Mesenchymal stem cell (in vitro differentiated cells and primary cell): ENCODE measurements at regions not wholly inside any gene's neighbourhood (a gene's known extent, or its start where the extent isn't known, plus 50 kb on each side); places are given as distances from the start of the nearest gene placed in this dataset.

Experiments used
- DNase-seq: peaks from one replicate; pipeline ENCODE4 v3.0.0-alpha.2; 2013
- H2AFZ ChIP-seq: one replicate; pipeline ENCODE4 v1.6.1; 2013; ENCODE audit warnings: low read depth, mild to moderate bottlenecking, control low read depth, inconsistent platforms, low read length, moderate library complexity
- H2AK5ac ChIP-seq: 2 replicates; pipeline ENCODE4 v1.6.1; 2013; ENCODE audit warnings: low read length, moderate library complexity, mild to moderate bottlenecking, inconsistent platforms; ENCODE audit not compliant: severe bottlenecking
- H2BK120ac ChIP-seq: one replicate; pipeline ENCODE4 v1.6.1; 2013; ENCODE audit warnings: low read depth, mild to moderate bottlenecking, inconsistent platforms, low read length, moderate library complexity
- H2BK12ac ChIP-seq, 2 experiments: one replicate each; pipeline ENCODE4 v1.6.1; 2013; ENCODE audit warnings: inconsistent platforms in 2 of 2, low read length in 2 of 2, mild to moderate bottlenecking in 2 of 2, moderate library complexity in 2 of 2, control low read depth in 1 of 2
- H2BK15ac ChIP-seq: one replicate; pipeline ENCODE4 v1.6.1; 2013; ENCODE audit warnings: mild to moderate bottlenecking, low read depth, inconsistent platforms; ENCODE audit not compliant: poor library complexity, severe bottlenecking
- H2BK5ac ChIP-seq: 2 replicates; pipeline ENCODE4 v1.6.1; 2013; ENCODE audit warnings: low read depth, mild to moderate bottlenecking, low read length, control low read depth, inconsistent platforms; ENCODE audit not compliant: poor library complexity, severe bottlenecking
- H3K14ac ChIP-seq, 2 experiments: one replicate each; pipeline ENCODE4 v1.6.1; 2013; ENCODE audit warnings: inconsistent platforms in 2 of 2, low read length in 2 of 2, control low read depth in 1 of 2, mild to moderate bottlenecking in 1 of 2, moderate library complexity in 1 of 2
- H3K18ac ChIP-seq, 2 experiments: one replicate each; pipeline ENCODE4 v1.6.1; 2013; ENCODE audit warnings: inconsistent platforms in 2 of 2, low read length in 2 of 2, control low read depth in 1 of 2, low read depth in 1 of 2, mild to moderate bottlenecking in 1 of 2
- H3K23ac ChIP-seq, 2 experiments: one replicate each; pipeline ENCODE4 v1.6.1; 2013; ENCODE audit warnings: inconsistent platforms in 2 of 2, low read length in 2 of 2, mild to moderate bottlenecking in 2 of 2, moderate library complexity in 2 of 2, control low read depth in 1 of 2
- H3K27ac ChIP-seq: 2 replicates; pipeline ENCODE4 v1.5.1; 2013; ENCODE audit warnings: mild to moderate bottlenecking, moderate library complexity, low read length, control low read depth, inconsistent platforms; ENCODE audit not compliant: poor library complexity, severe bottlenecking
- H3K27me3 ChIP-seq, 2 experiments: 2 replicates each; pipeline versions ENCODE4 v1.6.1 to v1.7.0; 2013; ENCODE audit warnings: low read length in 2 of 2, mild to moderate bottlenecking in 2 of 2, moderate library complexity in 2 of 2, control low read depth in 1 of 2, inconsistent platforms in 1 of 2; ENCODE audit not compliant: control insufficient read depth in 1 of 2, insufficient read depth in 1 of 2
- H3K36me3 ChIP-seq, 2 experiments: 2 replicates each; pipeline versions ENCODE4 v1.6.1 to v1.7.0; 2013; ENCODE audit warnings: low read length in 2 of 2, control low read depth in 1 of 2, inconsistent platforms in 1 of 2, low read depth in 1 of 2, mild to moderate bottlenecking in 1 of 2; ENCODE audit not compliant: insufficient read depth in 2 of 2, control insufficient read depth in 1 of 2
- H3K4ac ChIP-seq, 2 experiments: one replicate each; pipeline ENCODE4 v1.6.1; 2013; ENCODE audit warnings: inconsistent platforms in 2 of 2, low read length in 2 of 2, mild to moderate bottlenecking in 2 of 2, moderate library complexity in 2 of 2, control low read depth in 1 of 2, low read depth in 1 of 2
- H3K4me1 ChIP-seq: 2 replicates; pipeline ENCODE4 v1.6.1; 2013; ENCODE audit warnings: low read depth, low read length, control low read depth; ENCODE audit not compliant: control insufficient read depth, insufficient read depth
- H3K4me2 ChIP-seq: 2 replicates; pipeline ENCODE4 v1.6.1; 2013; ENCODE audit warnings: low read length, mild to moderate bottlenecking, inconsistent platforms; ENCODE audit not compliant: poor library complexity, severe bottlenecking
- H3K4me3 ChIP-seq, 2 experiments: 2 replicates each; pipeline versions ENCODE4 v1.5.1 to v1.7.0; 2013; ENCODE audit warnings: low read length in 2 of 2, mild to moderate bottlenecking in 2 of 2, control low read depth in 1 of 2, low read depth in 1 of 2; ENCODE audit not compliant: insufficient read depth in 1 of 2
- H3K79me1 ChIP-seq: replicated peaks from 2 replicates; pipeline ENCODE4 v1.6.1; 2013; ENCODE audit warnings: mild to moderate bottlenecking, control low read depth, low read length, inconsistent platforms; ENCODE audit not compliant: poor library complexity, severe bottlenecking
- H3K9ac ChIP-seq: 2 replicates; pipeline ENCODE4 v1.7.0; 2013; ENCODE audit warnings: mild to moderate bottlenecking, low read length, moderate library complexity
- H3K9me3 ChIP-seq: 2 replicates; pipeline ENCODE4 v1.7.0; 2013; ENCODE audit warnings: mild to moderate bottlenecking, low read length; ENCODE audit not compliant: control insufficient read depth
- H4K8ac ChIP-seq: one replicate; pipeline ENCODE4 v1.6.1; 2013; ENCODE audit warnings: inconsistent platforms, mild to moderate bottlenecking, low read length, moderate library complexity
- H4K91ac ChIP-seq: one replicate; pipeline ENCODE4 v1.6.1; 2013; ENCODE audit warnings: mild to moderate bottlenecking, low read length, inconsistent platforms
- WGBS: methylation state at CpG from one replicate; pipeline ENCODE4 v1.1.7; 2013; ENCODE audit warnings: mixed read lengths; 5-methylcytosine and 5-hydroxymethylcytosine counted together

DNA sequence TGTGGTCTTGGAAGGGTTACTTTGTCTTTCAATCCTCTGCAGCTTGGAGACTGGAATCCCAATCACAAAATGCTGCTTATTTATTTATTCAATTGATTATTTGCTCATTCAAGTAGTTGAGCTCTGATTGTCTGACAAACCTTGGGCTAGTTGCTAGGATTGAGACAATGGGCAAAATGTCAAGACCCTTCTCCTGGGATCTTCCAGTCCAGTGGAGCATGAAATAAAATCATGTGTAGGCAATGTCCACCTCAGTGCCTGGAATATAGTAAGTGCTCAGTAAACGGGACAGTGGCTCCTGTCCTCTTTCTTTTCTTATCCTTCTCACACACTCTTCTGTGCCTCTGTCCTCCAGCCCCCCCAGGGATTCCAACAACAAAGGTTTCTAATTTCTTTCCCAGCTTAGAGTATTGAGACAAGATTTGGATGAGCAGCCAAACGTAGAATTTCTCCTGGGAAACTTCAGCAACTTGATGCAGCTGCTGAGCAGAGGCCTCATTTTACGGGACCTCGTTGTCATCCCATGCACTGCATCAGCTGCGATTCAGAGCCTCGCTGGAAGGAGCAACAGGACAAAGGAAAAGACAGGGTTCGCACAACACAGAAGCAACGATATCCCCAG lies 545.0 kb downstream of the SOX11 start:
- WGBS, result 90% methylated on average over 8 of the region's 8 CpGs
- H2BK120ac ChIP-seq, result no peak overlapping the region
- no peak overlapping the region for H2BK15ac ChIP-seq
- no peaks in the 10 kb centered on the region for H3K79me1 ChIP-seq
- H3K27me3 ChIP-seq, result no peaks in the 10 kb centered on the region
- no peak overlapping the region for H3K18ac ChIP-seq
- no peak overlapping the region for H3K4me3 ChIP-seq
- DNase-seq, result no peak
- no peaks in the 10 kb centered on the region for H3K36me3 ChIP-seq
- H2AK5ac ChIP-seq, result no peak overlapping the region
- no peak overlapping the region for H3K9ac ChIP-seq
- no peak overlapping the region for H3K4me2 ChIP-seq
- H3K9me3 ChIP-seq, result peaks cover 14% of the 10 kb centered on the region
- no peak overlapping the region for H3K14ac ChIP-seq
- no peak overlapping the region for H3K4ac ChIP-seq
- no peak overlapping the region for H4K8ac ChIP-seq
- no peak overlapping the region for H3K23ac ChIP-seq
- H2BK12ac ChIP-seq, result no peak overlapping the region
- no peak overlapping the region for H3K27ac ChIP-seq
- no peak overlapping the region for H4K91ac ChIP-seq
- H2AFZ ChIP-seq, result no peak overlapping the region
- no peak overlapping the region for H2BK5ac ChIP-seq
- no peaks in the 10 kb centered on the region for H3K4me1 ChIP-seq

DNA sequence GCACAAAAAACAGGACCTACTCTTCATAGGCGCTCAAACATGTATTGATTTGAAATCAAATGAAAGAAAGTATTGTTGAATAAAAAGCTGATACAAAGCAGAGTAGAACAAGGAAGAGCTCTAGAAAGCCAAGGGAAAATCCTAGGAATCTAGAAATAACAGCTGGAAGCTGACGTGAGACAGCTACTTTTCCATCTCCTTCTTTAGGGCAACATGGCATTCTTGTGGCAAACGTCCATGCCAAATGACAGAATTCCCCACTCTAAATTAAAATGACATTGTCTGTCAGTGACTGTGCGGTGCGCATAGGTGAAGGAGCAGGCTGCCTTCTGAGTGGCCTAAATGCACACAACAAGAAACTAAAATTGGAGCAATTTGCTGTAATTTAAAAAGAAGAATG lies 557.4 kb downstream of the SOX11 start:
- Histone ChIP-seq H3K27me3 (no peaks in the 10 kb centered on the region), H2BK5ac (no peak overlapping the region), H2AK5ac (no peak overlapping the region), H3K4me3 (no peak overlapping the region), H3K18ac (no peak overlapping the region), H3K4ac (no peak overlapping the region), H3K23ac (no peak overlapping the region), H3K79me1 (no peaks in the 10 kb centered on the region), H2BK15ac (no peak overlapping the region), H3K14ac (no peak overlapping the region), H3K4me1 (no peaks in the 10 kb centered on the region), H2BK120ac (no peak overlapping the region), H3K36me3 (no peaks in the 10 kb centered on the region), H4K91ac (no peak overlapping the region), H3K4me2 (no peak overlapping the region), H2AFZ (no peak overlapping the region), H3K9ac (no peak overlapping the region), H2BK12ac (no peak overlapping the region), H4K8ac (no peak overlapping the region), H3K9me3 (peaks cover 5% of the 10 kb centered on the region), H3K27ac (no peak overlapping the region)
- 82% methylated on average over 5 of the region's 5 CpGs for WGBS
- no peak for DNase-seq

DNA sequence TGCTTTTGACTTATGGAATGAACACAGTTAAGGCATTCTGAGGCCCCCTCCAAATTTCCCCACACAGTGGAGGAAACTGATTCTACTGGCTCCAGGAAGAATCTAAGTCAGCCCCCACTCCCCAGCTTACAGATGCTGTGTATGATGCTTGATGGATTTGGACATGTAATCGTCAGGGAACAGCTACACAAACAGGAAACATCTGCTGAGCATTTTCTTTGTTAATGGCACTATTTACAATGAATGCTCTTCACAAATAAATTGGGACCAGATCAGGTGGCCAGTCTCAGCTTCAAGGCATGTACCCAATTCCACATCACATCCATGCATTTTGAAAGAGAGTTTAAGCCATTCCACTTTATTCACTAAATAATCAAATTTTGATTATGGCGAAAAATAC lies 562.3 kb downstream of the SOX11 start:
- Histone ChIP-seq H2BK15ac (no peak overlapping the region), H4K91ac (no peak overlapping the region), H3K18ac (no peak overlapping the region), H3K9ac (no peak overlapping the region), H3K27me3 (no peaks in the 10 kb centered on the region), H2BK5ac (no peak overlapping the region), H3K36me3 (no peaks in the 10 kb centered on the region), H3K9me3 (peaks cover 4% of the 10 kb centered on the region), H2BK120ac (no peak overlapping the region), H2BK12ac (no peak overlapping the region), H3K14ac (no peak overlapping the region), H3K79me1 (no peaks in the 10 kb centered on the region), H2AK5ac (no peak overlapping the region), H3K4ac (no peak overlapping the region), H3K4me1 (no peaks in the 10 kb centered on the region), H3K23ac (no peak overlapping the region), H3K4me3 (no peak overlapping the region), H2AFZ (no peak overlapping the region), H4K8ac (no peak overlapping the region), H3K4me2 (no peak overlapping the region), H3K27ac (no peak overlapping the region)
- no peak for DNase-seq
- 11% methylated on average over 1 of the region's 2 CpGs for WGBS

DNA sequence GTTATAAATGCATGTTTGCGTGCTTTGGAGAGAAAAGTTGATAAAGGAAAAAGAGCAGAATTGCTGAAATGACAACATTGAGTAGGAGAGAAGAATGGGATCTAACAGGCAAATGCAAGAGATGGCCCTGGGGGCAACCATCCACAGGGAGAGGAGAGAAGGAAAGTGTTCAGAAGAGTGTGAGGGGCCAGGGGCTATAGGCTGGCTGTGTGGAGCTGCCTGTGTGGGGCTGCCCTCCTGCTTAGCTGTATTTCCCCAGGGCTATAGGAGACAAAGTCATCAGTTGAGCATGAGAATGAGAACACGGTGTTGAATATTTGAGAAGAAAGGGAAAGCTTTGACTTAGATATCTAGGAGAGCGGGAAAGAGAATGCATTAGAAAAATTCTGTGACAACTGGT lies 572.0 kb downstream of the SOX11 start:
- DNase-seq, result no peak
- H3K79me1 ChIP-seq, result no peaks in the 10 kb centered on the region

More for the DNA sequence above, 572.0 kb downstream of the SOX11 start:
- Histone ChIP-seq H3K9me3 (peaks cover 33% of the 10 kb centered on the region), H2AK5ac (no peak overlapping the region), H3K9ac (no peak overlapping the region), H3K36me3 (no peaks in the 10 kb centered on the region), H3K27ac (no peak overlapping the region), H2BK15ac (no peak overlapping the region), H4K91ac (no peak overlapping the region), H3K14ac (no peak overlapping the region), H3K23ac (no peak overlapping the region), H3K27me3 (no peaks in the 10 kb centered on the region), H2AFZ (no peak overlapping the region), H3K4me2 (no peak overlapping the region), H3K18ac (no peak overlapping the region), H3K4ac (no peak overlapping the region), H2BK5ac (no peak overlapping the region), H3K4me3 (no peak overlapping the region), H2BK120ac (no peak overlapping the region), H3K4me1 (no peaks in the 10 kb centered on the region), H4K8ac (no peak overlapping the region), H2BK12ac (no peak overlapping the region)
- 81% methylated on average over 3 of the region's 3 CpGs for WGBS
